ENCODE measurements at regions not wholly inside any gene's neighbourhood (a gene's known extent, or its start where the extent isn't known, plus 50 kb on each side); places are given as distances from the start of the nearest gene placed in this dataset.

DNA sequence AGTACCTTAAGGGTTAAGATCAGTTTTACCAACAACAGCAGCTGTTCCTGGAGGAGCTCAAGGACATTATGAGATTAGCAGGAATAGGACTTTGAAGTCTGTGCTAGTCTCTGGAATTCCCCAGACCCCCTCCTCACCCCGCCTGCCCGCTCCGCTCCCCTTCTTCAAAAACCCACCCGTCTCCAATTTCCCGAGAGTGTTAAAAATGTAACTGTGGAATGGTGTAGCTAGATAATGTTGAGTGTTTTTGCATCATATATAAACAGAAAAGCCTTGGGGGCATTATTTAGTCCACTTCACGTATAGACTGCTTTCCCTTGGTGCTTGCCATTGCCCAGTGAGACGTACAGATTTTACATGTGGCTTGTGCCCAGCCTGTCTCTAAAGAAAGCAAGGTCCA is 65.0 kb upstream of the SEMA6D start:
- no peak for DNase-seq
- intact Hi-C loops (cut with DNase I), result no loop called here

DNA sequence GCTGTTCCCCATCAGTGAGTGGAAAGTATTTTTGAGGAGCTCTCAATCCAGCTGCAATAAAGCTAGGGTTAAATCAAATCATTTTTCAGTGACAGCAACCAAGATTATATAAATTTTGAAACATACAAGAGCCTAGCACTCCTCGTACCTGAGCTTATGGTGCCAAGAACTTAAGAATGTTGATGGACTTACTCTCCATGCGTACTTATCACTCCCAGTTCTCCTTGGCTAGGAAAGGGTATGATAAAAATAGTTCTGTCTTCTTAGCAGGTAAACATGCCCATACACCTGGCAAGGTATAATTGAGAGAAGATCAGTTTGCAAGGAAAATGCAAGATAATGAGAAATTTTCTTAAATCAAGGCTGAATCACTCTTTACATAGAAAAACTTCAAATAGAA is 64.5 kb upstream of the SEMA6D start:
- intact Hi-C loops (cut with DNase I), result no loop called here
- DNase-seq, result no peak

DNA sequence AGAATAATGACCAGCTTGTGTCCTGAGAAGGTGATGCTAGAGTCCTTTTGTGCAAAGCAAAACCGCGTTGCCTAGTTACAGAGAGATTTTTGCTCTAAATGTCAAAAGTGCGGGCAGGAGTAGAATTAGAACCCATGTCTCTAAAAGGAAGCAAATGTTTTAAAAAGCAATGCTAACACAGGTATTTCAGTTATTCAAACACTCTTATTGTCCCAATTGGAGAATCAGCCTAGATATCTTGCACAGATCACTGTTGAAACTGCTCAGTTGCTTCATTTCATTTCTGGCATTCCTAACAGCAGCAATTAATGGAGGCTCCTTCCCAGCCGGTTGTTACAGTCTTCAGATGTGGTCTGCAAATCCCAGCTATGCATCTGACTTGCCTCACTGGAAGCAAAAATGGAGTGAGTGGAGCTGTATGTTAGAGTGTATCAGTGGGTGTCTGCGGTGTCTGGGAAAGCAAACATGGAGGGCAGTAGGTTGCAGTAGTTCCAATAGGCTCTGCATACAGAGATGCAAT is 55.6 kb upstream of the SEMA6D start:
- intact Hi-C loops (cut with DNase I), result no loop called here
- DNase-seq, result no peak

- DNase-seq, result no peak
- intact Hi-C loops (cut with DNase I), result no loop called here
Observed at GRCh38 chr15:47663101-47663500, 54.2 kb upstream of the SEMA6D start.
